Activated T-helper 17 cell treated with anti-CD3 and anti-CD28 coated beads, Interleukin-2, amount 50 U/mL, for 72 hours (primary cell): ENCODE measurements at regions not wholly inside any gene's neighbourhood (a gene's known extent, or its start where the extent isn't known, plus 50 kb on each side); places are given as distances from the start of the nearest gene placed in this dataset.

Experiments used
- ATAC-seq: fragments of 150-1000 bp; cut with Tn5 transposase; replicated peaks from 2 replicates; pipeline ENCODE4 v1.10.0; 2021; ENCODE audit warnings: mild to moderate bottlenecking, moderate library complexity
- H3K27ac Mint-ChIP-seq: one replicate; pipeline ENCODE4 v1.8.0; 2022; ENCODE audit warnings: mixed read lengths
- H3K27me3 Mint-ChIP-seq: one replicate; pipeline ENCODE4 v1.8.0; 2022; ENCODE audit warnings: mixed read lengths
- H3K36me3 Mint-ChIP-seq: one replicate; pipeline ENCODE4 v1.8.0; 2022; ENCODE audit warnings: low read depth, mild to moderate bottlenecking, mixed read lengths
- H3K4me1 Mint-ChIP-seq: one replicate; pipeline ENCODE4 v1.8.0; 2022; ENCODE audit warnings: mixed read lengths
- H3K4me3 Mint-ChIP-seq: one replicate; pipeline ENCODE4 v1.8.0; 2022; ENCODE audit warnings: mild to moderate bottlenecking, mixed read lengths
- H3K9me3 Mint-ChIP-seq: one replicate; pipeline ENCODE4 v1.8.0; 2022; ENCODE audit warnings: mixed read lengths

GRCh38 chr16:8519179-8519578 lies 71.1 kb downstream of the TMEM114 start:
- ATAC-seq: no peak
- Mint-ChIP-seq H3K4me1 (no peaks in the 10 kb centered on the region), H3K27ac (no peak overlapping the region), H3K4me3 (no peak overlapping the region), H3K27me3 (peaks cover 38% of the 10 kb centered on the region), H3K9me3 (no peaks in the 10 kb centered on the region), H3K36me3 (no peaks in the 10 kb centered on the region)

GRCh38 chr16:8517280-8517679 lies 73.0 kb downstream of the TMEM114 start:
- Mint-ChIP-seq H3K4me3 (no peak overlapping the region), H3K9me3 (no peaks in the 10 kb centered on the region), H3K36me3 (no peaks in the 10 kb centered on the region), H3K27me3 (peaks cover 26% of the 10 kb centered on the region), H3K4me1 (no peaks in the 10 kb centered on the region), H3K27ac (no peak overlapping the region)
- no peak for ATAC-seq

- no peaks in the 10 kb centered on the region for H3K9me3 Mint-ChIP-seq
- ATAC-seq: no peak
- H3K27me3 Mint-ChIP-seq: peaks cover 25% of the 10 kb centered on the region
- H3K27ac Mint-ChIP-seq: no peak overlapping the region
- H3K4me1 Mint-ChIP-seq: no peaks in the 10 kb centered on the region
- no peak overlapping the region for H3K4me3 Mint-ChIP-seq
- no peaks in the 10 kb centered on the region for H3K36me3 Mint-ChIP-seq
These were observed 73.8 kb downstream of the TMEM114 start for GRCh38 chr16:8516471-8516870.

GRCh38 chr16:8512941-8513624 lies 77.2 kb downstream of the TMEM114 start:
- no peak overlapping the region for H3K4me3 Mint-ChIP-seq
- no peaks in the 10 kb centered on the region for H3K9me3 Mint-ChIP-seq
- peaks cover 16% of the 10 kb centered on the region for H3K27me3 Mint-ChIP-seq
- H3K27ac Mint-ChIP-seq: no peak overlapping the region
- H3K36me3 Mint-ChIP-seq: no peaks in the 10 kb centered on the region
- H3K4me1 Mint-ChIP-seq: no peaks in the 10 kb centered on the region
- ATAC-seq: no peak

- Mint-ChIP-seq H3K4me3 (no peak overlapping the region), H3K9me3 (peaks cover under 1% of the 10 kb centered on the region), H3K4me1 (no peaks in the 10 kb centered on the region), H3K27me3 (peaks cover 18% of the 10 kb centered on the region), H3K36me3 (no peaks in the 10 kb centered on the region), H3K27ac (no peak overlapping the region)
- no peak for ATAC-seq
These were observed 78.8 kb downstream of the TMEM114 start for GRCh38 chr16:8511464-8511863.

- H3K4me1 Mint-ChIP-seq: no peaks in the 10 kb centered on the region
- no peak overlapping the region for H3K4me3 Mint-ChIP-seq
- no peak overlapping the region for H3K27ac Mint-ChIP-seq
- no peak for ATAC-seq
- no peaks in the 10 kb centered on the region for H3K36me3 Mint-ChIP-seq
- H3K9me3 Mint-ChIP-seq: peaks cover 4% of the 10 kb centered on the region
- peaks cover 17% of the 10 kb centered on the region for H3K27me3 Mint-ChIP-seq
These were observed 80.2 kb downstream of the TMEM114 start for GRCh38 chr16:8510160-8510559.

GRCh38 chr16:8505327-8505991 lies 84.9 kb downstream of the TMEM114 start:
- Mint-ChIP-seq H3K27ac (no peak overlapping the region), H3K4me3 (no peak overlapping the region), H3K4me1 (no peaks in the 10 kb centered on the region), H3K27me3 (peaks cover 15% of the 10 kb centered on the region), H3K9me3 (peaks cover 4% of the 10 kb centered on the region), H3K36me3 (no peaks in the 10 kb centered on the region)
- no peak for ATAC-seq

GRCh38 chr16:8502446-8502845 lies 87.9 kb downstream of the TMEM114 start:
- Mint-ChIP-seq H3K4me3 (no peak overlapping the region), H3K27me3 (peaks cover 17% of the 10 kb centered on the region), H3K27ac (no peak overlapping the region), H3K36me3 (no peaks in the 10 kb centered on the region), H3K4me1 (no peaks in the 10 kb centered on the region), H3K9me3 (peaks cover 4% of the 10 kb centered on the region)
- no peak for ATAC-seq

GRCh38 chr16:8500351-8500750 lies 90.0 kb downstream of the TMEM114 start:
- ATAC-seq: no peak
- Mint-ChIP-seq H3K27me3 (peaks cover 8% of the 10 kb centered on the region), H3K27ac (no peak overlapping the region)

GRCh38 chr16:8496364-8496763 lies 93.9 kb downstream of the TMEM114 start:
- Mint-ChIP-seq H3K27ac (no peak overlapping the region), H3K36me3 (no peaks in the 10 kb centered on the region), H3K4me3 (no peak overlapping the region), H3K27me3 (peaks cover 7% of the 10 kb centered on the region), H3K9me3 (no peaks in the 10 kb centered on the region), H3K4me1 (no peaks in the 10 kb centered on the region)
- ATAC-seq: no peak

More at GRCh38 chr16:8500351-8500750, 90.0 kb downstream of the TMEM114 start:
- no peaks in the 10 kb centered on the region for H3K4me1 Mint-ChIP-seq
- H3K36me3 Mint-ChIP-seq: no peaks in the 10 kb centered on the region
- H3K4me3 Mint-ChIP-seq: no peak overlapping the region
- H3K9me3 Mint-ChIP-seq: no peaks in the 10 kb centered on the region

GRCh38 chr16:8493972-8494371 lies 96.3 kb downstream of the TMEM114 start:
- H3K9me3 Mint-ChIP-seq: no peaks in the 10 kb centered on the region
- no peak overlapping the region for H3K27ac Mint-ChIP-seq
- H3K4me3 Mint-ChIP-seq: no peak overlapping the region
- ATAC-seq: no peak
- peaks cover 7% of the 10 kb centered on the region for H3K27me3 Mint-ChIP-seq
- H3K4me1 Mint-ChIP-seq: no peaks in the 10 kb centered on the region
- H3K36me3 Mint-ChIP-seq: no peaks in the 10 kb centered on the region

GRCh38 chr16:8492690-8493089 lies 97.6 kb downstream of the TMEM114 start:
- Mint-ChIP-seq H3K36me3 (no peaks in the 10 kb centered on the region), H3K4me3 (no peak overlapping the region), H3K4me1 (no peaks in the 10 kb centered on the region), H3K27ac (no peak overlapping the region), H3K27me3 (peaks cover 5% of the 10 kb centered on the region), H3K9me3 (no peaks in the 10 kb centered on the region)
- ATAC-seq: no peak

GRCh38 chr16:8489580-8489979 lies 100.7 kb downstream of the TMEM114 start:
- H3K36me3 Mint-ChIP-seq: no peaks in the 10 kb centered on the region
- H3K27ac Mint-ChIP-seq: no peak overlapping the region
- no peaks in the 10 kb centered on the region for H3K4me1 Mint-ChIP-seq
- no peaks in the 10 kb centered on the region for H3K9me3 Mint-ChIP-seq
- no peak for ATAC-seq
- H3K4me3 Mint-ChIP-seq: no peak overlapping the region
- H3K27me3 Mint-ChIP-seq: peaks cover 3% of the 10 kb centered on the region

- Mint-ChIP-seq H3K36me3 (no peaks in the 10 kb centered on the region), H3K27ac (no peak overlapping the region), H3K27me3 (peaks cover 3% of the 10 kb centered on the region), H3K4me3 (no peak overlapping the region), H3K4me1 (no peaks in the 10 kb centered on the region), H3K9me3 (no peaks in the 10 kb centered on the region)
- no peak for ATAC-seq
These were observed 103.3 kb downstream of the TMEM114 start for GRCh38 chr16:8486985-8487384.

- no peaks in the 10 kb centered on the region for H3K36me3 Mint-ChIP-seq
- H3K27ac Mint-ChIP-seq: no peak overlapping the region
- ATAC-seq: no peak
- H3K4me3 Mint-ChIP-seq: no peak overlapping the region
- peaks cover 3% of the 10 kb centered on the region for H3K27me3 Mint-ChIP-seq
- H3K9me3 Mint-ChIP-seq: no peaks in the 10 kb centered on the region
- no peaks in the 10 kb centered on the region for H3K4me1 Mint-ChIP-seq
These were observed 106.9 kb downstream of the TMEM114 start for GRCh38 chr16:8483396-8483795.
